Esophagus muscularis mucosa (tissue), 3 donors: ENCODE measurements at regions not wholly inside any gene's neighbourhood (a gene's known extent, or its start where the extent isn't known, plus 50 kb on each side); places are given as distances from the start of the nearest gene placed in this dataset.

Source experiments
- POLR2A ChIP-seq: fragments of 450-650 bp; IDR thresholded peaks from one replicate; pipeline ENCODE4 v1.6.1; 2017; ENCODE audit warnings: antibody characterized with exemption, moderate library complexity, mild to moderate bottlenecking, low read depth
- POLR2AphosphoS5 ChIP-seq, 2 donors: sonication (generic); formaldehyde crosslinking; IDR thresholded peaks; one replicate each; pipeline ENCODE4 v1.6.1; 2017; ENCODE audit warnings: antibody characterized with exemption in 2 of 2
- TF ChIP-seq, protein P1 (sequence below), 3 experiments: fragments of 200-600 bp in 2 of 3; fragments of 450-650 bp in 1 of 3; sonication (generic) in 2 of 3; IDR thresholded peaks; one replicate each; pipeline ENCODE4 v1.5.1; 2017 to 2019; ENCODE audit warnings: antibody characterized with exemption in 3 of 3, mild to moderate bottlenecking in 2 of 3, moderate library complexity in 1 of 3

DNA sequence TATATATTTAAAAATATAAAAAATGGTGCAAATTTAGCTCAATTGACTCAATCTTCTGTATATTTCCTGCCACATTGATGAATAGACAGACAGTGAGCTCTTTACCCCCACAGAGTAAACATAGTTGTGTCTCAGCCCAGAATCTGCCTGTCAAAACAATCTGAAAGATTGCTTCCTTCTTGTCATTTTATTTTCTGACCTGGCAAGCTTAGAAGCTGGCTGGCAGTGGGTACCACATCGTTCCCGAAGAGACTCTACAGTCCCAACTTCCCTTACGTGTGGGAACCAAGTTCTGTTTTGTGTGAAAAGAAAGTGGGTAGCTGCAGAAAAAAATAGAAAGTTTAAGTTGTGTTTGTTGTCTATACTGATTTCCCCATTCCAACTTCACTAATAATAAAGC lies 629.3 kb upstream of the NEGR1 start:
- TF ChIP-seq, protein P1, sequence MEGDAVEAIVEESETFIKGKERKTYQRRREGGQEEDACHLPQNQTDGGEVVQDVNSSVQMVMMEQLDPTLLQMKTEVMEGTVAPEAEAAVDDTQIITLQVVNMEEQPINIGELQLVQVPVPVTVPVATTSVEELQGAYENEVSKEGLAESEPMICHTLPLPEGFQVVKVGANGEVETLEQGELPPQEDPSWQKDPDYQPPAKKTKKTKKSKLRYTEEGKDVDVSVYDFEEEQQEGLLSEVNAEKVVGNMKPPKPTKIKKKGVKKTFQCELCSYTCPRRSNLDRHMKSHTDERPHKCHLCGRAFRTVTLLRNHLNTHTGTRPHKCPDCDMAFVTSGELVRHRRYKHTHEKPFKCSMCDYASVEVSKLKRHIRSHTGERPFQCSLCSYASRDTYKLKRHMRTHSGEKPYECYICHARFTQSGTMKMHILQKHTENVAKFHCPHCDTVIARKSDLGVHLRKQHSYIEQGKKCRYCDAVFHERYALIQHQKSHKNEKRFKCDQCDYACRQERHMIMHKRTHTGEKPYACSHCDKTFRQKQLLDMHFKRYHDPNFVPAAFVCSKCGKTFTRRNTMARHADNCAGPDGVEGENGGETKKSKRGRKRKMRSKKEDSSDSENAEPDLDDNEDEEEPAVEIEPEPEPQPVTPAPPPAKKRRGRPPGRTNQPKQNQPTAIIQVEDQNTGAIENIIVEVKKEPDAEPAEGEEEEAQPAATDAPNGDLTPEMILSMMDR (IDR thresholded peaks at IDR 0.05): no peak
- TF ChIP-seq POLR2A: no peak
- no peak for TF ChIP-seq POLR2AphosphoS5 (IDR thresholded peaks at IDR 0.05)
